CMK (cell line): ENCODE measurements at regions not wholly inside any gene's neighbourhood (a gene's known extent, or its start where the extent isn't known, plus 50 kb on each side); places are given as distances from the start of the nearest gene placed in this dataset.

ENCODE experiments used
- DNase-seq: peaks from one replicate; pipeline ENCODE4 v3.0.0-alpha.2; 2010; ENCODE audit warnings: low read depth

- DNase-seq = no peak
These were observed 163.8 kb upstream of the PAPPA start for GRCh38 chr9:115989831-115990230.

GRCh38 chr9:115992834-115993233 lies 160.8 kb upstream of the PAPPA start:
- DNase-seq = no peak

DNA sequence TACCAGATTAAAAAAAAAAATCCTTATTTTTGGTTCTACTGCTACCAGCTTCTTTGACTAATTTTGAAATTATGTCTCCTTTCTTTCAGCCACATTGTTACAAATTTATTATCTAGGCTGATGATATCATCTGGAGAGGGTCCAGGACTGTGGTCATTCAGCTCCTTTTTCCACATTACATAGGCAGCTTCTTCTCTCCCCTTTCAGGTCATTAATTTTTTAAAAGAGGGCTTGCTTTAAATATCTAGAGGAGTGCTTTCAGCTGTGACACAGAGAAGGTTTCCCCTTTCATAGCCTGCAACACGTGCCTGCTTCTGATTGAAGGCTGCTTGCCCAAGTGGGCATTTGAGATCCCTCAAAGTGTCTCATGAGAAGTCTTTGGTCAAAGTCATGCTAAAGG lies 155.7 kb upstream of the PAPPA start:
- DNase-seq = no peak

DNA sequence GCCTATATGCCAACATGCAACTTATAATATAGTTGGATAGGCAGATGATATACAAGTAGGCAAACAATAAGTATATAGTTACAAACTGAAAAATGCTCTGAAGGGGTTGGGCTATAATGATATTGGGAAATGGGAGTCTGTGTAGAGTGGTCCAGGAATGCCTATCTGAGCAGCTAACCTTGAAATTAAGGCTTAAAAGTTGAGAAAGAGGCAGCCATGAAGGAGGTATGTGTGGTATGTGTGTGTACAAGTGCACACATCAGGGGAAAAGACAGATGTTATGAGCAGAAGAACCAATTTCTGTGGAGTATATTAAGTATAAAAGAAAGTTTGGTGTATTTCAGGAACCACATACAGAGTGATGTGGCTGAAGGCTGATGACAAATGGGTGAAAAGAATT lies 154.9 kb upstream of the PAPPA start:
- no peak for DNase-seq

DNA sequence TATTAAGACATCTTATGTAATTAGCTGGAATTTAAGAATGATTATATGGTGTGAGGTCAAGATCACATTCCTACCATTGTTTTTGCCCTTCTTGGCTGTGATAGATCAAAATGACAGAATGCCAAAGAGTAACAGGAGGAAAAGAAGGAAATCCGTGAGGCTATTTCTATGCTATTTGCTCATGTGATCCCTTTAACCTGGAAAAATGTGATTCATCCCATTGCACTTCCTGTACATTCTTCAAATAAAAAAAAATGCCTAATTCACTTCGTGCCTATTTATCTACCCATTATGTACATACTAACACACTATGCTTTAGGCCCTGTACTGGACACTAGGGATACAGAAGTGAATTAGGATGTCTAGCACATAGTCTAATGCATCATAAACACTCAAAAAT lies 154.1 kb upstream of the PAPPA start:
- DNase-seq = no peak

- no peak for DNase-seq
These were observed 152.8 kb upstream of the PAPPA start for GRCh38 chr9:116000748-116001329.

DNA sequence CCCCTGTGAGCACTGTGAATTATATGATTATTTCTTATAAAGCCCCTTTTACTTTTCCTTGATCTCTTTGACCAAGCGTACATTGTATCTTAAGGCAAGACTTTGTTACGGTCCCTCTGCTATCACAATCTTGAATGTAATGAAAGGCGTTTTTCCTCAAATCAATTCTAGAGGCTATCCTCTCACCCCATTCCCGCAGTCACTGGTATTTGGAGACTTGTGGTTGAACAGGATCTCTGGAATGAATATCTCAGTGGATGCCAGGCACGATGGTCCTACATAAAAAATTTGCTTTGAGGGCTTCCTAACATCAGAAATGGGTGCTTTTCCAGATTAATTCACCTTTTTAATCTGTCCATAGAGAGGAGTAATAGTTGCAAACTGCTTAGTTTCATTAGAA lies 151.4 kb upstream of the PAPPA start:
- no peak for DNase-seq

DNA sequence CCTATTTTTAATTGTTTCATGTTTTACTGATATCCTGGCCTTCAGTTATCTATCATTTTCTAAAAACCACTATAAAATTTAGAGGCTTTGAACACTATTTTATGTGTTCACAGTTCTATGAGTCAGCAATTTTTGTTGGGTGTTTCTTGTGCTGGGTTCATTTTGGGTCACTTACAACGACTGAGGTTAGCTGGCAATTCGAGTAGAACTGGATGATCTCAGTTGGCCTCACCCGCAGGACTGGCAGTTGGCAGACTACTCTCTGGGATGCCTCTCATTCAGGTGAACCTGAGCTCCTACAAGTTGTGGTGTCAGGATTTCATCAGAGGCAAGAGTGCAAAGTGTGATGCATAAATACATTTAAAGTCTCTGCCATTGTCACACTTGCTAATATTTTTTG lies 151.0 kb upstream of the PAPPA start:
- DNase-seq = no peak

- DNase-seq = no peak
These were observed 150.2 kb upstream of the PAPPA start for GRCh38 chr9:116003397-116003796.

DNA sequence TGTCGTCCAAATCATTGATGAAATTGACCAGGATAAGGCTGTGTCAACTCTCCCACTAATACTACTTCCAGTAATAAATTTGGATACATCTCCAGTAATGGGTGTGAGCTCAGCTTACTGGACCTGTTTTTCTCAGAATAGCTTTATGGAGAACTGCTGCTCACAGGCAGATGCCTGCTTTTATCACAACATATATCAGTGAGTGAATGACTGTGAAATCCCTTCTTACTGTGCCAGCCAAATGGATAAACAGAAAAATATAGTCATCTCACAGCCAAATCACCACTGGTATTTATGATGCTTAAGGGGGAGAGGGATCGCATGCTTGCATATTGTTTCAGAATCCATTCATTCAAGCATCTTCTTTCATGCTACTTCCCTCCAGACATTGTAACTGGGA lies 148.4 kb upstream of the PAPPA start:
- no peak for DNase-seq

- no peak for DNase-seq
These were observed 145.8 kb upstream of the PAPPA start for GRCh38 chr9:116007824-116008223.

GRCh38 chr9:116008278-116008677 lies 145.3 kb upstream of the PAPPA start:
- DNase-seq = no peak

GRCh38 chr9:116009420-116009819 lies 144.2 kb upstream of the PAPPA start:
- DNase-seq = no peak

- no peak for DNase-seq
These were observed 137.7 kb upstream of the PAPPA start for GRCh38 chr9:116015855-116016254.

GRCh38 chr9:116020146-116020545 lies 133.4 kb upstream of the PAPPA start:
- DNase-seq = no peak

GRCh38 chr9:116020801-116021200 lies 132.8 kb upstream of the PAPPA start:
- DNase-seq = no peak

GRCh38 chr9:116027096-116027495 lies 126.5 kb upstream of the PAPPA start:
- DNase-seq = no peak

- DNase-seq = no peak
These were observed 126.1 kb upstream of the PAPPA start for GRCh38 chr9:116027511-116027910.

GRCh38 chr9:116027951-116028350 lies 125.6 kb upstream of the PAPPA start:
- DNase-seq = no peak

GRCh38 chr9:116030517-116030916 lies 123.1 kb upstream of the PAPPA start:
- DNase-seq = no peak

DNA sequence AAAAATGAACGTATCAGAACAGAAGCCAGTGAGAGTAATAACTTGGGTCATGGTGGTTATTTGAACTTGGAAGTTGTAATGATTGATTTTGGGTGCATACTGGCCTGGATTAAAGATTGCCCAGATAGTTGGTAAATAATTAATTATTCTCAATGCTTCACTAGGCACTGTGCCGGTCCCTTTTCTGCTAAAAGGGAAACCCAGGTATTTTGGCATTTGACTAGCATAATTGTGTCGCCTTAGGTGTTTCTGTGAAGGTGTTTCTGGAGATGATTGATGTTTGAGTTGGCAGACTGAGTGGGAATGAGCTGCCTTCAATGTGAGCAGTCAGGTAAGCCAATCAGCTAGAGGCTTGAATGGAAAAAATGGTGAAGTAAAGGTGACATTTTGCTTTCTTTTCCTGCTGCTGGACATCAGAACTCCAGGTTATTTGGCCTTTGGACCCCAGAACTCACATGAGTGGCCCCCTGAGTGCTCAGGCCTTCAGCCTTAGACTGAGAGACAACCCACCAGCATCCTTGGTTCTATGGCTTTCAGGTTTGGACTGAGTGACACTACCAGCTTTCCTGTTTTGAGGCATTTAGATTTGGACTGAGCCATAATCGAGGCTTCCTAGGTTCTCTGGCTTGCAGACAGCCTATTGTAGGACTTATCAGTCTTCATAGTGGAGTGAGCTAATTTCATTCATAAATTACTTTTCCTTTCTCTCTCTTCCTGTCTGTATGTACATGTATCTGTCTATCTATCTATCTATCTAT lies 120.7 kb upstream of the PAPPA start:
- no peak for DNase-seq

- DNase-seq = no peak
These were observed 114.3 kb upstream of the PAPPA start for GRCh38 chr9:116039312-116039711.

DNA sequence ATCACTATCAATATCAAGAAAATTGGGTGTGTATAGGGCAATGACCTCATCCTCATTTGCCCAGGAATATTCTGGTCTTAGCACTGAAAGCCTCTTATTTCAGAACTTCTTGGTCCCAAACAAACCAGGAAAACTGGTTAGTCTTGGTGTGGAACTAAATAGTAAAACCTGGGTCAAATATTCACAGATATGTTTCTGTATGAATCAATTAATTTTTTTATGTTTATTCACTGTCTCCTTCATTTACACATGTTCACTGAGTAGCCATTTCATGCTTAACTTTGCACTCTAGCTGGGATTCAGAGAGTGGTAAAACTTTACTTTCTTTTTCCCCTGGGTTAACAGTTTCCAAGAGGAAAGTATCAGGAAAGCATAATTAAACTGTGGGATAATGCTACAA lies 113.7 kb upstream of the PAPPA start:
- DNase-seq = no peak

DNA sequence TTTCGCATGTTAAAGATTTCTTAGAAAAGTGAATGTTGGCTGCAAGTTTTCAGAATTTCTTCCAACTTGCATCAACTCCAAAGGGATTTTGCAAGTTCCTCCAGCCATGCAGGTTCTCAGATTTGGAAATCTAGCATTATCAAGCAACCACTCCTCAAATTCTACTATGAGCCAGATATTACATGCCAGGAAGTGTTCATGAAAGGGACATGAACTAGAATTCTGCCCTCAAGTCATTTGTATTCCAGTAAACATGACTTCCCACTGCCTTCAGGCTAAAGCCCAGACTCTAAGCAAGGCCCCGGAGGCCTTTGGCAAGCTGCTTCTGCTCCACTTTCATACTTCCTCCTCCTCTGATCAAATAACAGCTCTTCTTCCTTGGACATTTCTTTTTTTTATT lies 111.3 kb upstream of the PAPPA start:
- DNase-seq = no peak
